ENCODE measurements at regions not wholly inside any gene's neighbourhood (a gene's known extent, or its start where the extent isn't known, plus 50 kb on each side); places are given as distances from the start of the nearest gene placed in this dataset.

DNA sequence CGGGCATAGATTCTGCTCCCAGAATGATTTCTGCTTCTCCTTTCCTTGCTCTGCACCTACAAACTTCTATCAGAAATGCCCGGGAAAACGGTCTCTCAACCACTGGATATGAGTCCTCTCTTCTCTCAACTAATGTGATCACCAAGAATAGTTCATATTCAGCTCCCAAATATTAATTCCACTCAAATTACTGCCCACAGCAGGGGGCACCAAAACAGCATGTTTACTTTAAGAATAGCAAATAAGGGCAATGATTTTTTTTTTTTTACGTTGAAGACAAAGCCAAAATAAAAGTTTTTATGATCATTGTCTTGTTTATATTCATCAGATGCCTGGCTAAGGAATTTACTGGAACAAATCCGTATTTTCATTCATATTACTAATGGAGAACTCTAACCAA is 94.9 kb upstream of the PRSS1 start (continued):
- TF ChIP-seq HMGA2 (CRISPR knock-in tag; IDR thresholded peaks at IDR 0.05): no peak
- TF ChIP-seq, protein P1, sequence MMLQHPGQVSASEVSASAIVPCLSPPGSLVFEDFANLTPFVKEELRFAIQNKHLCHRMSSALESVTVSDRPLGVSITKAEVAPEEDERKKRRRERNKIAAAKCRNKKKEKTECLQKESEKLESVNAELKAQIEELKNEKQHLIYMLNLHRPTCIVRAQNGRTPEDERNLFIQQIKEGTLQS (CRISPR knock-in tag; conservative IDR thresholded peaks at IDR 0.05): no peak
- TF ChIP-seq KAT7 (CRISPR knock-in tag; IDR thresholded peaks at IDR 0.05; ENCODE audit: borderline replicate concordance): no peak
- no peak for TF ChIP-seq NFE2L1 (CRISPR knock-in tag; IDR thresholded peaks at IDR 0.05)

GRCh38 chr7:142647749-142648148 is 101.5 kb upstream of the PRSS1 start:
- Mint-ChIP-seq H3K27me3 (ENCODE audit: low read depth) (no peaks in the 10 kb centered on the region; the same call in 1 of the 2 replicates), H3K27ac (no peak overlapping the region), H3K9me3 (peaks cover 10% of the 10 kb centered on the region), H3K4me1 (no peaks in the 10 kb centered on the region), H3K4me3 (no peak overlapping the region), H3K36me3 (no peaks in the 10 kb centered on the region)
- no peak for TF ChIP-seq USF1 (CRISPR knock-in tag; IDR thresholded peaks at IDR 0.05)
- TF ChIP-seq SMAD3 (CRISPR knock-in tag; IDR thresholded peaks at IDR 0.05; ENCODE audit: borderline replicate concordance): no peak
- no peak for TF ChIP-seq ESRRA (CRISPR knock-in tag; IDR thresholded peaks at IDR 0.05; ENCODE audit: borderline replicate concordance)
- no peak for TF ChIP-seq NR2C2 (CRISPR knock-in tag; IDR thresholded peaks at IDR 0.05)
- TF ChIP-seq FOXJ3 (CRISPR knock-in tag; IDR thresholded peaks at IDR 0.05; ENCODE audit: borderline replicate concordance): no peak
- no peak for TF ChIP-seq ZNF512 (CRISPR knock-in tag; IDR thresholded peaks at IDR 0.05; ENCODE audit: borderline replicate concordance)
- no peak for TF ChIP-seq ARID4B (CRISPR knock-in tag; IDR thresholded peaks at IDR 0.05; ENCODE audit: borderline replicate concordance)
- no peak for TF ChIP-seq RORB (CRISPR knock-in tag; IDR thresholded peaks at IDR 0.05)
- TF ChIP-seq ATF2 (CRISPR knock-in tag; IDR thresholded peaks at IDR 0.05; ENCODE audit: borderline replicate concordance, low read depth): no peak
- TF ChIP-seq GABPB1 (CRISPR knock-in tag; IDR thresholded peaks at IDR 0.05): no peak
- ChIA-PET POLR2A (no interaction called here), CTCF (no interaction called here)
- ATAC-seq: no peak
- no peak for DNase-seq (ENCODE audit: low spot score)

DNA sequence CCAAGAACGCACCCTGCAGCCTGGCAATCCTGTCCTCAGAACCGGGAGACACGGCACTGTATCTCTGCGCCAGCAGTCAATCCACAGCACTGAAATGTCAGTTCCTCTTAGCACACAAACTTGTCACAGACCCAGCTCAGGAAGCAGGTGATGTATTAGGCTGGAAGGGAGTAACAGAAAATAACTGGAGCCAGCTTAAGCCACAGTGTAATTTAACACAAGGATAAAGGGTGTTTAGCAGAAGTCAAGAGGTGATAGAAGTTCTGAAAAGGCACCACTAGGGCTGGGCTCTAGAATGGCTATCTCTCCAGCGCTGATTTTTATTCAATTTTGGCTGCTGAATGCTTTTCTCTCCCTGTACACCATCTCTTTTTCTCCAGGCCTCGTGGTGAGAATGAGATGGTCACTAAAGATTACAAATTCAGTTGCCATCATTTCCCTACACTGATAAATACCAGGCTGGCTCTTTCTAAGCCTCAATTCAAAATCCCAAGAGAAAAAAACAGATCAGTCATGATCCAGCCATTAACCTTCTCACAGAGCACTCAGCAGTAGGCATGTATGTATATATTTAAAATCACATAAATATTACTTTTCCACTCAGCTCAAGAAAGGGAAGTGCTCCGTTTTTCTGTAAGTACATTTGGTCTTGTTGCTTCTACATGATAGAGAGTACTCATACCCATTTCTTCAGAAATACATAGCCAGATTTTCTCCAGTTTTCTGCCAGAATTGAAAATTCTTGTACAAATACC is 102.7 kb upstream of the PRSS1 start:
- CTCF ChIA-PET: interaction anchor here (2.3 kb wide), 1 partner anchor 137 kb away, joined by 5 read pairs; no protein-coding TSS in a partner anchor
- no peaks in the 10 kb centered on the region for H3K36me3 Mint-ChIP-seq
- DNase-seq (ENCODE audit: low spot score) (no peak), ATAC-seq (peak; percentile 32; the same call in 1 of the 2 replicates)
- H3K4me3 Mint-ChIP-seq: no peak overlapping the region
- H3K4me1 Mint-ChIP-seq: no peaks in the 10 kb centered on the region
- POLR2A ChIA-PET: no interaction called here
- peaks cover 2% of the 10 kb centered on the region for H3K9me3 Mint-ChIP-seq
- no peaks in the 10 kb centered on the region; the same call in 1 of the 2 replicates for H3K27me3 Mint-ChIP-seq (ENCODE audit: low read depth)
- no peak overlapping the region for H3K27ac Mint-ChIP-seq
- TF ChIP-seq IRF2 (CRISPR knock-in tag; IDR thresholded peaks at IDR 0.05; ENCODE audit: borderline replicate concordance, low read depth) (no peak), ESRRA (CRISPR knock-in tag; IDR thresholded peaks at IDR 0.05; ENCODE audit: borderline replicate concordance) (no peak), MYBL2 (CRISPR knock-in tag; IDR thresholded peaks at IDR 0.05) (no peak), ZBTB21 (CRISPR knock-in tag; IDR thresholded peaks at IDR 0.05; ENCODE audit: borderline replicate concordance) (no peak), ZNF671 (CRISPR knock-in tag; IDR thresholded peaks at IDR 0.05) (no peak)
- TF ChIP-seq, protein P2, sequence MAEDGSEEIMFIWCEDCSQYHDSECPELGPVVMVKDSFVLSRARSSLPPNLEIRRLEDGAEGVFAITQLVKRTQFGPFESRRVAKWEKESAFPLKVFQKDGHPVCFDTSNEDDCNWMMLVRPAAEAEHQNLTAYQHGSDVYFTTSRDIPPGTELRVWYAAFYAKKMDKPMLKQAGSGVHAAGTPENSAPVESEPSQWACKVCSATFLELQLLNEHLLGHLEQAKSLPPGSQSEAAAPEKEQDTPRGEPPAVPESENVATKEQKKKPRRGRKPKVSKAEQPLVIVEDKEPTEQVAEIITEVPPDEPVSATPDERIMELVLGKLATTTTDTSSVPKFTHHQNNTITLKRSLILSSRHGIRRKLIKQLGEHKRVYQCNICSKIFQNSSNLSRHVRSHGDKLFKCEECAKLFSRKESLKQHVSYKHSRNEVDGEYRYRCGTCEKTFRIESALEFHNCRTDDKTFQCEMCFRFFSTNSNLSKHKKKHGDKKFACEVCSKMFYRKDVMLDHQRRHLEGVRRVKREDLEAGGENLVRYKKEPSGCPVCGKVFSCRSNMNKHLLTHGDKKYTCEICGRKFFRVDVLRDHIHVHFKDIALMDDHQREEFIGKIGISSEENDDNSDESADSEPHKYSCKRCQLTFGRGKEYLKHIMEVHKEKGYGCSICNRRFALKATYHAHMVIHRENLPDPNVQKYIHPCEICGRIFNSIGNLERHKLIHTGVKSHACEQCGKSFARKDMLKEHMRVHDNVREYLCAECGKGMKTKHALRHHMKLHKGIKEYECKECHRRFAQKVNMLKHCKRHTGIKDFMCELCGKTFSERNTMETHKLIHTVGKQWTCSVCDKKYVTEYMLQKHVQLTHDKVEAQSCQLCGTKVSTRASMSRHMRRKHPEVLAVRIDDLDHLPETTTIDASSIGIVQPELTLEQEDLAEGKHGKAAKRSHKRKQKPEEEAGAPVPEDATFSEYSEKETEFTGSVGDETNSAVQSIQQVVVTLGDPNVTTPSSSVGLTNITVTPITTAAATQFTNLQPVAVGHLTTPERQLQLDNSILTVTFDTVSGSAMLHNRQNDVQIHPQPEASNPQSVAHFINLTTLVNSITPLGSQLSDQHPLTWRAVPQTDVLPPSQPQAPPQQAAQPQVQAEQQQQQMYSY (CRISPR knock-in tag; IDR thresholded peaks at IDR 0.05): no peak
